GM12873 (cell line): ENCODE measurements at regions not wholly inside any gene's neighbourhood (a gene's known extent, or its start where the extent isn't known, plus 50 kb on each side); places are given as distances from the start of the nearest gene placed in this dataset.
A peak's percentile ranks its signal among the peaks of the same experiment; 100 is the strongest.

Experiments used
- CTCF ChIP-seq: IDR thresholded peaks from 2 replicates; pipeline ENCODE4 v1.5.1; 2012; ENCODE audit warnings: low read depth, mild to moderate bottlenecking, moderate library complexity, low read length, control low read depth; ENCODE audit not compliant: insufficient read depth; ENCODE audit errors: missing control alignments

- TF ChIP-seq CTCF: no peak
Observed at GRCh38 chr21:17929510-17929909, 110.4 kb upstream of the C21orf91 start.

GRCh38 chr21:17925899-17926298 lies 106.7 kb upstream of the C21orf91 start:
- peak; percentile 39 for TF ChIP-seq CTCF

DNA sequence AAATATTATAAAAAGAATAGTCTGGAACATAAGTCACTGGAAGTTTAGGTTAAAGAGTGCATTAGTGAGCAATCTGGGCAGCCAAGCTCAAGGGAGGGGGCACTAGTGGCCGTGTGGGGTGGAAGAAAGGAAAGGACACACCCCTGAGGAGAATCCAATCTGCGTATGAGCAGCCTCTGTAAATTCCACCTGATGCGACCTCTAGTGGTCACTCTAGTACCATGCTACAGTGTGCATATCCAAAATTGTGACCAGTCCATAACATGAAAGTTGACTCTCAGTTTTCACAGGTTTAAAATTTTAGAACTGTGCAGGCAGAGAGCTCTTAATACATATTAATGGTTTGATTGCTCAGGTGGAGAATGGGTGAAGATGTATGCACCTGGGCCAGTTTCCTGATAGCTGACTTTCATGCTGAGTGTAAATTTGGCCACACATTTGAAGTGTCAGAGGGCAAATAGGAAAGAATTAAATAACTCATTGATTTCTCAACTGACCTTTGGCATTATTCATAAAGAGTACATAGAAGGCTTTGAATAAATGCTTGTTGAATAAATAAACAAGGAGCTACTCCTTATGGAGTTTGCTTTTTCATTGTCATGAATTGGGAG lies 105.9 kb upstream of the C21orf91 start:
- TF ChIP-seq CTCF: peak; percentile 92

- no peak for TF ChIP-seq CTCF
Observed at GRCh38 chr21:17921579-17922530, 102.7 kb upstream of the C21orf91 start.

- TF ChIP-seq CTCF: no peak
Observed at GRCh38 chr21:17915976-17916375, 96.8 kb upstream of the C21orf91 start.

GRCh38 chr21:17911628-17912027 lies 92.5 kb upstream of the C21orf91 start:
- no peak for TF ChIP-seq CTCF

GRCh38 chr21:17903929-17904639 lies 84.9 kb upstream of the C21orf91 start:
- no peak for TF ChIP-seq CTCF
